Activated CD8-positive, alpha-beta T cell treated with anti-CD3 and anti-CD28 coated beads for 36 hours (primary cell): ENCODE measurements at regions not wholly inside any gene's neighbourhood (a gene's known extent, or its start where the extent isn't known, plus 50 kb on each side); places are given as distances from the start of the nearest gene placed in this dataset.

Experiments used
- ATAC-seq: fragments of 200-7000 bp; cut with Tn5 transposase; one replicate; pipeline ENCODE4 v1.10.0; 2021; ENCODE audit warnings: mild to moderate bottlenecking, moderate library complexity
- CTCF ChIA-PET: fragments of 350-600 bp; sonication (Branson Sonifier 250); formaldehyde crosslinking; loops from one replicate; lab custom pipeline; 2021; ENCODE audit warnings: antibody characterized with exemption; lab: Charles Lee
- POLR2A ChIA-PET: fragments of 350-600 bp; sonication (Branson Sonifier 250); formaldehyde crosslinking; loops from one replicate; lab custom pipeline; 2021; ENCODE audit warnings: antibody characterized with exemption; lab: Charles Lee
- DNase-seq: peaks from one replicate; pipeline ENCODE4 v3.0.0-alpha.2; 2020
- H3K27ac Mint-ChIP-seq: one replicate; pipeline ENCODE4 v1.8.0; 2021; ENCODE audit warnings: mild to moderate bottlenecking, mixed read lengths
- H3K27me3 Mint-ChIP-seq: one replicate; pipeline ENCODE4 v1.8.0; 2021; ENCODE audit warnings: mixed read lengths
- H3K36me3 Mint-ChIP-seq: one replicate; pipeline ENCODE4 v1.8.0; 2021; ENCODE audit warnings: low read depth, mixed read lengths
- H3K4me1 Mint-ChIP-seq: one replicate; pipeline ENCODE4 v1.8.0; 2021; ENCODE audit warnings: low read depth, mixed read lengths
- H3K4me3 Mint-ChIP-seq: one replicate; pipeline ENCODE4 v1.8.0; 2021; ENCODE audit warnings: mild to moderate bottlenecking, moderate library complexity, mixed read lengths
- H3K9me3 Mint-ChIP-seq: one replicate; pipeline ENCODE4 v1.8.0; 2021; ENCODE audit warnings: mixed read lengths
- CTCF ChIP-seq: fragments of 200-600 bp; IDR thresholded peaks from one replicate; pipeline ENCODE4 v1.8.0; 2022; ENCODE audit warnings: antibody characterized with exemption, mild to moderate bottlenecking
- intact Hi-C: fragments of 100-400 bp; cut with micrococcal nuclease; formaldehyde crosslinking; loops from one replicate; pipeline ENCODE4 v1.10.0; 2022

- Mint-ChIP-seq H3K27ac (no peak overlapping the region), H3K4me3 (no peak overlapping the region), H3K36me3 (no peaks in the 10 kb centered on the region), H3K27me3 (no peaks in the 10 kb centered on the region), H3K4me1 (no peaks in the 10 kb centered on the region), H3K9me3 (peaks cover 4% of the 10 kb centered on the region)
- no peak for ATAC-seq
- ChIA-PET POLR2A (no interaction called here), CTCF (no interaction called here)
- intact Hi-C loops: no loop called here
- TF ChIP-seq CTCF: no peak
- DNase-seq: no peak
Observed at GRCh38 chr10:109030581-109031210, 892.6 kb downstream of the XPNPEP1 start.

- Mint-ChIP-seq H3K27me3 (no peaks in the 10 kb centered on the region), H3K9me3 (peaks cover 4% of the 10 kb centered on the region), H3K27ac (no peak overlapping the region), H3K4me3 (no peak overlapping the region), H3K4me1 (no peaks in the 10 kb centered on the region), H3K36me3 (no peaks in the 10 kb centered on the region)
- no peak for ATAC-seq
- TF ChIP-seq CTCF: no peak
- DNase-seq: no peak
- intact Hi-C loops: no loop called here
- CTCF ChIA-PET: no interaction called here
- POLR2A ChIA-PET: no interaction called here
Observed at GRCh38 chr10:109029870-109030269, 893.4 kb downstream of the XPNPEP1 start.

- Mint-ChIP-seq H3K27me3 (no peaks in the 10 kb centered on the region), H3K27ac (no peak overlapping the region), H3K4me3 (no peak overlapping the region), H3K9me3 (peaks cover 4% of the 10 kb centered on the region), H3K4me1 (no peaks in the 10 kb centered on the region), H3K36me3 (no peaks in the 10 kb centered on the region)
- TF ChIP-seq CTCF: no peak
- intact Hi-C loops: no loop called here
- ATAC-seq (no peak), DNase-seq (no peak)
- ChIA-PET CTCF (no interaction called here), POLR2A (no interaction called here)
Observed at GRCh38 chr10:109027534-109028185, 895.7 kb downstream of the XPNPEP1 start.

- ATAC-seq (no peak), DNase-seq (no peak)
- peaks cover 5% of the 10 kb centered on the region for H3K9me3 Mint-ChIP-seq
- no peaks in the 10 kb centered on the region for H3K36me3 Mint-ChIP-seq
- no peaks in the 10 kb centered on the region for H3K27me3 Mint-ChIP-seq
- ChIA-PET CTCF (no interaction called here), POLR2A (no interaction called here)
- TF ChIP-seq CTCF: no peak
- no peaks in the 10 kb centered on the region for H3K4me1 Mint-ChIP-seq
- intact Hi-C loops: no loop called here
- H3K27ac Mint-ChIP-seq: no peak overlapping the region
- H3K4me3 Mint-ChIP-seq: no peak overlapping the region
Observed at GRCh38 chr10:109025172-109025571, 898.1 kb downstream of the XPNPEP1 start.

GRCh38 chr10:109022417-109023049 is 900.8 kb downstream of the XPNPEP1 start:
- DNase-seq: no peak
- intact Hi-C loops: no loop called here

More at GRCh38 chr10:109022417-109023049, 900.8 kb downstream of the XPNPEP1 start:
- no peak for TF ChIP-seq CTCF
- ATAC-seq: no peak
- Mint-ChIP-seq H3K4me1 (no peaks in the 10 kb centered on the region), H3K9me3 (peaks cover 10% of the 10 kb centered on the region), H3K27ac (no peak overlapping the region), H3K36me3 (no peaks in the 10 kb centered on the region), H3K27me3 (no peaks in the 10 kb centered on the region), H3K4me3 (no peak overlapping the region)
- POLR2A ChIA-PET: no interaction called here
- CTCF ChIA-PET: no interaction called here
